ENCODE measurements at regions not wholly inside any gene's neighbourhood (a gene's known extent, or its start where the extent isn't known, plus 50 kb on each side); places are given as distances from the start of the nearest gene placed in this dataset.

- Histone ChIP-seq H3K79me1 (ENCODE audit: low read length) (peaks cover 59% of the 10 kb centered on the region), H3K79me2 (ENCODE audit: control insufficient read depth, insufficient read depth, low read length, poor library complexity) (peaks cover 2% of the 10 kb centered on the region)
Measured at GRCh38 chr7:45977256-45977780, 56.2 kb upstream of the IGFBP3 start.

GRCh38 chr7:45976485-45976856, 55.4 kb upstream of the IGFBP3 start:
- Histone ChIP-seq H3K4ac (ENCODE audit: low read depth, low read length) (peak overlapping the region; percentile 36), H4K8ac (ENCODE audit: low read depth, low read length) (no peak overlapping the region), H2AK5ac (ENCODE audit: low read length) (peak overlapping the region; percentile 90), H4K91ac (ENCODE audit: low read depth, low read length) (peak overlapping the region; percentile 67), H2AFZ (ENCODE audit: insufficient read depth, low read length, poor library complexity) (no peak overlapping the region), H3K23ac (ENCODE audit: low read length) (no peak overlapping the region), H3K14ac (ENCODE audit: low read length) (peak overlapping the region; percentile 42), H3K4me1 (ENCODE audit: control insufficient read depth in 1 of 2, insufficient read depth in 2 of 2, low read length in 2 of 2) (peaks cover 26 to 35% of the 10 kb centered on the region in 2 experiments), H3K27me3 (ENCODE audit: insufficient read depth, low read length) (no peaks in the 10 kb centered on the region), H3K79me1 (ENCODE audit: low read length) (peaks cover 59% of the 10 kb centered on the region), H2BK12ac (ENCODE audit: low read length) (peak overlapping the region; percentile 96), H3K9me3 (ENCODE audit: insufficient read depth, low read depth, low read length) (peaks cover 10% of the 10 kb centered on the region), H3K4me3 (ENCODE audit: low read depth, low read length) (no peak overlapping the region), H2BK120ac (ENCODE audit: insufficient read depth, low read length, poor library complexity) (peak overlapping the region; percentile 55), H3K18ac (ENCODE audit: low read length) (no peak overlapping the region), H3K9ac (ENCODE audit: low read length) (no peak overlapping the region), H4K12ac (ENCODE audit: low read depth, low read length) (no peak overlapping the region), H2BK5ac (ENCODE audit: low read depth, low read length, poor library complexity) (peak overlapping the region; percentile 26), H3K79me2 (ENCODE audit: control insufficient read depth, insufficient read depth, low read length, poor library complexity) (peaks cover 2% of the 10 kb centered on the region), H3K36me3 (ENCODE audit: control insufficient read depth in 1 of 2, insufficient read depth in 2 of 2, low read length in 2 of 2) (peaks cover 0 to 3% of the 10 kb centered on the region in 2 experiments), H3K27ac (ENCODE audit: low read depth, low read length) (no peak overlapping the region), H3K4me2 (ENCODE audit: low read length) (no peak overlapping the region)
- WGBS (ENCODE audit: extremely low coverage, insufficient coverage, insufficient read length), result no CpG with 5 or more reads among the region's 3 CpGs
- DNase-seq, result no peak

More at GRCh38 chr7:45977256-45977780, 56.2 kb upstream of the IGFBP3 start:
- Histone ChIP-seq H2AFZ (ENCODE audit: insufficient read depth, low read length, poor library complexity) (no peak overlapping the region), H2BK12ac (ENCODE audit: low read length) (peak overlapping the region; percentile 96), H3K4me2 (ENCODE audit: low read length) (no peak overlapping the region), H3K4ac (ENCODE audit: low read depth, low read length) (peak overlapping the region; percentile 9), H3K27ac (ENCODE audit: low read depth, low read length) (peak overlapping the region; percentile 95), H3K9me3 (ENCODE audit: insufficient read depth, low read depth, low read length) (peaks cover 10% of the 10 kb centered on the region), H3K27me3 (ENCODE audit: insufficient read depth, low read length) (no peaks in the 10 kb centered on the region), H4K91ac (ENCODE audit: low read depth, low read length) (peak overlapping the region; percentile 67), H3K9ac (ENCODE audit: low read length) (no peak overlapping the region), H4K8ac (ENCODE audit: low read depth, low read length) (no peak overlapping the region), H2BK120ac (ENCODE audit: insufficient read depth, low read length, poor library complexity) (peak overlapping the region; percentile 55), H3K4me1 (ENCODE audit: control insufficient read depth in 1 of 2, insufficient read depth in 2 of 2, low read length in 2 of 2) (peaks cover 26 to 35% of the 10 kb centered on the region in 2 experiments), H3K23ac (ENCODE audit: low read length) (no peak overlapping the region), H4K12ac (ENCODE audit: low read depth, low read length) (no peak overlapping the region), H3K14ac (ENCODE audit: low read length) (peak overlapping the region; percentile 42), H3K36me3 (ENCODE audit: control insufficient read depth in 1 of 2, insufficient read depth in 2 of 2, low read length in 2 of 2) (peaks cover 0 to 3% of the 10 kb centered on the region in 2 experiments), H2AK5ac (ENCODE audit: low read length) (peak overlapping the region; percentile 16), H3K4me3 (ENCODE audit: low read depth, low read length) (no peak overlapping the region), H2BK5ac (ENCODE audit: low read depth, low read length, poor library complexity) (peak overlapping the region; percentile 12), H3K18ac (ENCODE audit: low read length) (peak overlapping the region; percentile 6)
- DNase-seq, result no peak
- WGBS (ENCODE audit: extremely low coverage, insufficient coverage, insufficient read length), result no CpG with 5 or more reads among the region's 4 CpGs

- H3K23ac ChIP-seq (ENCODE audit: low read length), result no peak overlapping the region
- no peak for DNase-seq
- no CpG with 5 or more reads among the region's 8 CpGs for WGBS (ENCODE audit: extremely low coverage, insufficient coverage, insufficient read length)
Measured at GRCh38 chr7:45975847-45976484, 54.9 kb upstream of the IGFBP3 start.

GRCh38 chr7:45975367-45975766, 54.3 kb upstream of the IGFBP3 start:
- no peak overlapping the region for H3K9ac ChIP-seq (ENCODE audit: low read length)
- H2AFZ ChIP-seq (ENCODE audit: insufficient read depth, low read length, poor library complexity), result no peak overlapping the region
- no peak overlapping the region for H3K27ac ChIP-seq (ENCODE audit: low read depth, low read length)
- H3K27me3 ChIP-seq (ENCODE audit: insufficient read depth, low read length), result no peaks in the 10 kb centered on the region
- H3K79me2 ChIP-seq (ENCODE audit: control insufficient read depth, insufficient read depth, low read length, poor library complexity), result peaks cover 2% of the 10 kb centered on the region
- H4K91ac ChIP-seq (ENCODE audit: low read depth, low read length), result peak overlapping the region; percentile 16
- H3K4ac ChIP-seq (ENCODE audit: low read depth, low read length), result no peak overlapping the region
- no peak for DNase-seq
- peaks cover 0 to 3% of the 10 kb centered on the region in 2 experiments for H3K36me3 ChIP-seq (ENCODE audit: control insufficient read depth in 1 of 2, insufficient read depth in 2 of 2, low read length in 2 of 2)
- peaks cover 50% of the 10 kb centered on the region for H3K79me1 ChIP-seq (ENCODE audit: low read length)
- no peak overlapping the region for H4K12ac ChIP-seq (ENCODE audit: low read depth, low read length)
- H2BK12ac ChIP-seq (ENCODE audit: low read length), result peak overlapping the region; percentile 96
- no peak overlapping the region for H2BK5ac ChIP-seq (ENCODE audit: low read depth, low read length, poor library complexity)
- H3K23ac ChIP-seq (ENCODE audit: low read length), result no peak overlapping the region
- no peak overlapping the region for H4K8ac ChIP-seq (ENCODE audit: low read depth, low read length)
- H2AK5ac ChIP-seq (ENCODE audit: low read length), result peak overlapping the region; percentile 89
- no peak overlapping the region for H3K18ac ChIP-seq (ENCODE audit: low read length)
- H3K4me2 ChIP-seq (ENCODE audit: low read length), result no peak overlapping the region
- H3K14ac ChIP-seq (ENCODE audit: low read length), result peak overlapping the region; percentile 1
- H3K4me1 ChIP-seq (ENCODE audit: control insufficient read depth in 1 of 2, insufficient read depth in 2 of 2, low read length in 2 of 2), result peaks cover 20 to 28% of the 10 kb centered on the region in 2 experiments
- no peak overlapping the region for H3K4me3 ChIP-seq (ENCODE audit: low read depth, low read length)
- WGBS (ENCODE audit: extremely low coverage, insufficient coverage, insufficient read length), result no CpG with 5 or more reads among the region's 1 CpG
- peaks cover 9% of the 10 kb centered on the region for H3K9me3 ChIP-seq (ENCODE audit: insufficient read depth, low read depth, low read length)
- H2BK120ac ChIP-seq (ENCODE audit: insufficient read depth, low read length, poor library complexity), result peak overlapping the region; percentile 26

More at GRCh38 chr7:45975847-45976484, 54.9 kb upstream of the IGFBP3 start:
- Histone ChIP-seq H3K79me2 (ENCODE audit: control insufficient read depth, insufficient read depth, low read length, poor library complexity) (peaks cover 2% of the 10 kb centered on the region), H2AK5ac (ENCODE audit: low read length) (peak overlapping the region; percentile 89), H3K4me1 (ENCODE audit: control insufficient read depth in 1 of 2, insufficient read depth in 2 of 2, low read length in 2 of 2) (peaks cover 23 to 34% of the 10 kb centered on the region in 2 experiments), H3K36me3 (ENCODE audit: control insufficient read depth in 1 of 2, insufficient read depth in 2 of 2, low read length in 2 of 2) (peaks cover 0 to 3% of the 10 kb centered on the region in 2 experiments), H2AFZ (ENCODE audit: insufficient read depth, low read length, poor library complexity) (no peak overlapping the region), H3K9me3 (ENCODE audit: insufficient read depth, low read depth, low read length) (peaks cover 9% of the 10 kb centered on the region), H2BK5ac (ENCODE audit: low read depth, low read length, poor library complexity) (peak overlapping the region; percentile 26), H4K8ac (ENCODE audit: low read depth, low read length) (peak overlapping the region; percentile 21), H4K12ac (ENCODE audit: low read depth, low read length) (no peak overlapping the region), H3K27me3 (ENCODE audit: insufficient read depth, low read length) (no peaks in the 10 kb centered on the region), H4K91ac (ENCODE audit: low read depth, low read length) (peak overlapping the region; percentile 57), H3K18ac (ENCODE audit: low read length) (peak overlapping the region; percentile 69), H3K79me1 (ENCODE audit: low read length) (peaks cover 56% of the 10 kb centered on the region), H3K4me2 (ENCODE audit: low read length) (no peak overlapping the region), H3K9ac (ENCODE audit: low read length) (no peak overlapping the region), H3K4ac (ENCODE audit: low read depth, low read length) (no peak overlapping the region), H2BK12ac (ENCODE audit: low read length) (peak overlapping the region; percentile 96), H2BK120ac (ENCODE audit: insufficient read depth, low read length, poor library complexity) (peak overlapping the region; percentile 47), H3K14ac (ENCODE audit: low read length) (peak overlapping the region; percentile 49), H3K4me3 (ENCODE audit: low read depth, low read length) (no peak overlapping the region), H3K27ac (ENCODE audit: low read depth, low read length) (no peak overlapping the region)
